ENCODE measurements at regions not wholly inside any gene's neighbourhood (a gene's known extent, or its start where the extent isn't known, plus 50 kb on each side); places are given as distances from the start of the nearest gene placed in this dataset.

GRCh38 chr9:105074491-105074890, 146.5 kb upstream of the ABCA1 start:
- Histone ChIP-seq H3K36me3 (no peaks in the 10 kb centered on the region), H3K9me3 (no peaks in the 10 kb centered on the region), H3K27me3 (no peaks in the 10 kb centered on the region), H3K4me3 (no peak overlapping the region), H3K4me1 (peaks cover 0 to 5% (median 0%) of the 10 kb centered on the region in 4 donors), H3K27ac (replicated peaks in 1 of 4) (no peak overlapping the region)
- DNase-seq (ENCODE audit: extremely low spot score) = no peak
- TF ChIP-seq EP300 (IDR thresholded peaks at IDR 0.05) (no peak), POLR2A (IDR thresholded peaks at IDR 0.05; ENCODE audit: low read depth) (no peak), POLR2AphosphoS5 (IDR thresholded peaks at IDR 0.05) (no peak)
- TF ChIP-seq, protein P1, sequence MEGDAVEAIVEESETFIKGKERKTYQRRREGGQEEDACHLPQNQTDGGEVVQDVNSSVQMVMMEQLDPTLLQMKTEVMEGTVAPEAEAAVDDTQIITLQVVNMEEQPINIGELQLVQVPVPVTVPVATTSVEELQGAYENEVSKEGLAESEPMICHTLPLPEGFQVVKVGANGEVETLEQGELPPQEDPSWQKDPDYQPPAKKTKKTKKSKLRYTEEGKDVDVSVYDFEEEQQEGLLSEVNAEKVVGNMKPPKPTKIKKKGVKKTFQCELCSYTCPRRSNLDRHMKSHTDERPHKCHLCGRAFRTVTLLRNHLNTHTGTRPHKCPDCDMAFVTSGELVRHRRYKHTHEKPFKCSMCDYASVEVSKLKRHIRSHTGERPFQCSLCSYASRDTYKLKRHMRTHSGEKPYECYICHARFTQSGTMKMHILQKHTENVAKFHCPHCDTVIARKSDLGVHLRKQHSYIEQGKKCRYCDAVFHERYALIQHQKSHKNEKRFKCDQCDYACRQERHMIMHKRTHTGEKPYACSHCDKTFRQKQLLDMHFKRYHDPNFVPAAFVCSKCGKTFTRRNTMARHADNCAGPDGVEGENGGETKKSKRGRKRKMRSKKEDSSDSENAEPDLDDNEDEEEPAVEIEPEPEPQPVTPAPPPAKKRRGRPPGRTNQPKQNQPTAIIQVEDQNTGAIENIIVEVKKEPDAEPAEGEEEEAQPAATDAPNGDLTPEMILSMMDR (IDR thresholded peaks at IDR 0.05) = no peak
- 89% methylated on average over 2 of the region's 2 CpGs for WGBS
- intact Hi-C loops (cut with DNase I) = no loop called here

- WGBS = 77% methylated on average over 5 of the region's 5 CpGs
- Histone ChIP-seq H3K36me3 (no peaks in the 10 kb centered on the region), H3K27me3 (no peaks in the 10 kb centered on the region), H3K27ac (replicated peaks in 1 of 4) (no peak overlapping the region), H3K4me1 (peaks cover 0 to 5% (median 0%) of the 10 kb centered on the region in 4 donors), H3K4me3 (no peak overlapping the region), H3K9me3 (no peaks in the 10 kb centered on the region)
- intact Hi-C loops (cut with DNase I) = no loop called here
- DNase-seq (ENCODE audit: extremely low spot score) = no peak
- TF ChIP-seq, protein P1 (IDR thresholded peaks at IDR 0.05) = no peak
- TF ChIP-seq POLR2AphosphoS5 (IDR thresholded peaks at IDR 0.05) (no peak), POLR2A (IDR thresholded peaks at IDR 0.05; ENCODE audit: low read depth) (no peak), EP300 (IDR thresholded peaks at IDR 0.05) (no peak)
Measured at GRCh38 chr9:105076729-105077128, 148.8 kb upstream of the ABCA1 start.

- DNase-seq (ENCODE audit: extremely low spot score) = no peak
- 100% methylated on average over 2 of the region's 2 CpGs for WGBS
- H3K36me3 ChIP-seq = no peaks in the 10 kb centered on the region
- intact Hi-C loops (cut with DNase I) = no loop called here
- TF ChIP-seq, protein P1 (IDR thresholded peaks at IDR 0.05) = no peak
- TF ChIP-seq POLR2A (IDR thresholded peaks at IDR 0.05; ENCODE audit: low read depth) (no peak), POLR2AphosphoS5 (IDR thresholded peaks at IDR 0.05) (no peak), EP300 (IDR thresholded peaks at IDR 0.05) (no peak)
- no peak overlapping the region for H3K4me3 ChIP-seq
- H3K4me1 ChIP-seq = no peaks in the 10 kb centered on the region
- H3K27ac ChIP-seq (replicated peaks in 1 of 4) = no peak overlapping the region
- no peaks in the 10 kb centered on the region for H3K27me3 ChIP-seq
- no peaks in the 10 kb centered on the region for H3K9me3 ChIP-seq
Measured at GRCh38 chr9:105079457-105079856, 151.5 kb upstream of the ABCA1 start.

DNA sequence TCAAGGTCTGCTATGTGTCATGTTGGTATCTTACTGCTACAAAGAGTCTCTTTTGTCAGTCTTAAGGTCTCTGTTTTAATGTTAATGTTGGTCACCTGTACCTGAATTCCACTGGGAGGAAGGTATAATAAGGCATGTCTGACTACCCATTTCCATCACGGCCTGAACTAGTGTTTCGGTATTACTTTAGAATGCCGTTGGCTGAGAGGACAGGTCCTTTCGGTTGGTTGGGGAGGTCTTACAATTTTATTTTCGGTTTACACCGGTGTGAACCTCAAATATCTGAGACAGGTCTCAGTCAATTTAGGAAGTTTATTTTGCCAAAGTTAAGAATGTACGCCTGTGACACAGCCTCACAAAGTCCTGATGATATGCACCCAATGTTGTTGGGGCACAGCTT, 154.9 kb upstream of the ABCA1 start:
- Histone ChIP-seq H3K9me3 (no peaks in the 10 kb centered on the region), H3K36me3 (no peaks in the 10 kb centered on the region), H3K4me1 (peaks cover 0 to 1% (median 0%) of the 10 kb centered on the region in 4 donors), H3K4me3 (no peak overlapping the region), H3K27me3 (no peaks in the 10 kb centered on the region), H3K27ac (replicated peaks in 1 of 4) (no peak overlapping the region)
- WGBS = 79% methylated on average over 7 of the region's 7 CpGs
- intact Hi-C loops (cut with DNase I) = no loop called here
- TF ChIP-seq POLR2AphosphoS5 (IDR thresholded peaks at IDR 0.05) = no peak
- no peak for TF ChIP-seq EP300 (IDR thresholded peaks at IDR 0.05)
- TF ChIP-seq, protein P1 (IDR thresholded peaks at IDR 0.05) = no peak
- DNase-seq (ENCODE audit: extremely low spot score) = no peak

DNA sequence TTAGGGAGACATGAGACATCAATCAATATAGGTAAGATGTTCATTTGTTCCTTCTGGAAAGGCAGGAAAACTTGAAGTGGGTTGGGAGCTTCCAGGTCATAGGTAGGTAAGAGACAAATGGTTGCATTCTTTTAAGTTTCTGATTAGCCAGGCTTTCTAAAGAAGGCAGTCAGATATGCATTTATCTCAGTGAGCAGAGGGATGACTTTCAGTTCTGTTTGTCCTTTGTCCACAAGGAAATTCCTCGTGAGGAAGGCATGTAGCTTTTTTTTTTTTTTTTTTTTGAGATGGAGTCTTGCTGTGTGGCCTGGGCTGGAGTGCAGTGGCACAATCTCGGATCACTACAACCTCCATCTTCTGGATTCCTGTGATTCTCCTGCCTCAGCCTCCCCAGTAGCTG, 155.3 kb upstream of the ABCA1 start:
- TF ChIP-seq, protein P1 (IDR thresholded peaks at IDR 0.05) = no peak
- TF ChIP-seq POLR2AphosphoS5 (IDR thresholded peaks at IDR 0.05) = no peak
- no peak for TF ChIP-seq EP300 (IDR thresholded peaks at IDR 0.05)
- TF ChIP-seq POLR2A (IDR thresholded peaks at IDR 0.05; ENCODE audit: low read depth) = no peak
- intact Hi-C loops (cut with DNase I) = no loop called here
- Histone ChIP-seq H3K4me1 (peaks cover 0 to 5% (median 0%) of the 10 kb centered on the region in 4 donors), H3K27me3 (no peaks in the 10 kb centered on the region), H3K36me3 (no peaks in the 10 kb centered on the region), H3K27ac (replicated peaks in 1 of 4) (no peak overlapping the region), H3K9me3 (no peaks in the 10 kb centered on the region), H3K4me3 (no peak overlapping the region)
- no peak for DNase-seq (ENCODE audit: extremely low spot score)
- WGBS = 62% methylated on average over 2 of the region's 2 CpGs

Measured in esophagus muscularis mucosa (tissue), 4 donors.